ENCODE measurements at regions not wholly inside any gene's neighbourhood (a gene's known extent, or its start where the extent isn't known, plus 50 kb on each side); places are given as distances from the start of the nearest gene placed in this dataset.
"Not testable (repeated sequence)": the region's sequence is repeated elsewhere in the genome, so short reads cannot be mapped to it uniquely, and the experiment has no call there.

- no peaks in the 10 kb centered on the region for H3K36me3 Mint-ChIP-seq
- Histone ChIP-seq H3K4me1 (ENCODE audit: control insufficient read depth, insufficient read depth, low read length) (no peaks in the 10 kb centered on the region), H3K27me3 (ENCODE audit: control insufficient read depth, insufficient read depth, low read length) (no peaks in the 10 kb centered on the region), H3K4me3 (ENCODE audit: low read length) (no peak overlapping the region), H3K27ac (ENCODE audit: low read length) (no peak overlapping the region), H3K36me3 (ENCODE audit: control insufficient read depth, insufficient read depth, low read length) (no peaks in the 10 kb centered on the region), H3K9me3 (ENCODE audit: control insufficient read depth, insufficient read depth, low read length) (no peaks in the 10 kb centered on the region)
- intact Hi-C loops (cut with micrococcal nuclease) = no loop called here
- H3K27ac Mint-ChIP-seq = no peak overlapping the region
- no peak for ATAC-seq
- H3K4me3 Mint-ChIP-seq = no peak overlapping the region
- H3K27me3 Mint-ChIP-seq (ENCODE audit: low read depth in 2 of 2) = no peaks in the 10 kb centered on the region
- TF ChIP-seq CTCF (IDR thresholded peaks at IDR 0.05) = no peak
- no peaks in the 10 kb centered on the region for H3K4me1 Mint-ChIP-seq
- no peak for DNase-seq
- 76% methylated on average over 6 of the region's 7 CpGs for WGBS (ENCODE audit: insufficient coverage)
- H3K9me3 Mint-ChIP-seq = no peaks in the 10 kb centered on the region
These were observed 53.0 kb downstream of the ACTBL2 start for GRCh38 chr5:57429513-57430120.

GRCh38 chr5:57429021-57429420 is 53.6 kb downstream of the ACTBL2 start:
- H3K9me3 ChIP-seq (ENCODE audit: control insufficient read depth, insufficient read depth, low read length); H3K4me3 ChIP-seq (ENCODE audit: low read length); H3K36me3 ChIP-seq (ENCODE audit: control insufficient read depth, insufficient read depth, low read length); H3K27me3 ChIP-seq (ENCODE audit: control insufficient read depth, insufficient read depth, low read length); DNase-seq; H3K27ac Mint-ChIP-seq; intact Hi-C loops (cut with micrococcal nuclease); H3K27ac ChIP-seq (ENCODE audit: low read length); ATAC-seq; H3K4me3 Mint-ChIP-seq; H3K4me1 ChIP-seq (ENCODE audit: control insufficient read depth, insufficient read depth, low read length); H3K9me3 Mint-ChIP-seq; H3K36me3 Mint-ChIP-seq; H3K4me1 Mint-ChIP-seq; H3K27me3 Mint-ChIP-seq (ENCODE audit: low read depth in 2 of 2): not testable (repeated sequence)
- 92% methylated on average over 2 of the region's 2 CpGs for WGBS (ENCODE audit: insufficient coverage)

- no peak for TF ChIP-seq CTCF (IDR thresholded peaks at IDR 0.05)
- DNase-seq (no peak), ATAC-seq (no peak)
- no peaks in the 10 kb centered on the region for H3K36me3 Mint-ChIP-seq
- H3K9me3 ChIP-seq (ENCODE audit: control insufficient read depth, insufficient read depth, low read length) = no peaks in the 10 kb centered on the region
- H3K36me3 ChIP-seq (ENCODE audit: control insufficient read depth, insufficient read depth, low read length) = no peaks in the 10 kb centered on the region
- H3K27me3 ChIP-seq (ENCODE audit: control insufficient read depth, insufficient read depth, low read length) = no peaks in the 10 kb centered on the region
- no peak overlapping the region for H3K27ac Mint-ChIP-seq
- no peaks in the 10 kb centered on the region for H3K4me1 Mint-ChIP-seq
- H3K27me3 Mint-ChIP-seq (ENCODE audit: low read depth in 2 of 2) = no peaks in the 10 kb centered on the region
- H3K4me1 ChIP-seq (ENCODE audit: control insufficient read depth, insufficient read depth, low read length) = no peaks in the 10 kb centered on the region
- no peak overlapping the region for H3K4me3 ChIP-seq (ENCODE audit: low read length)
- intact Hi-C loops (cut with micrococcal nuclease) = no loop called here
- 94% methylated on average over 17 of the region's 17 CpGs for WGBS (ENCODE audit: insufficient coverage)
- H3K27ac ChIP-seq (ENCODE audit: low read length) = no peak overlapping the region
- H3K4me3 Mint-ChIP-seq = no peak overlapping the region
- no peaks in the 10 kb centered on the region for H3K9me3 Mint-ChIP-seq
These were observed 59.6 kb downstream of the ACTBL2 start for GRCh38 chr5:57422993-57423392.

- Mint-ChIP-seq H3K4me1 (no peaks in the 10 kb centered on the region), H3K9me3 (no peaks in the 10 kb centered on the region), H3K4me3 (no peak overlapping the region), H3K36me3 (no peaks in the 10 kb centered on the region), H3K27me3 (ENCODE audit: low read depth in 2 of 2) (no peaks in the 10 kb centered on the region), H3K27ac (no peak overlapping the region)
- ATAC-seq (no peak), DNase-seq (no peak)
- intact Hi-C loops (cut with micrococcal nuclease) = no loop called here
- Histone ChIP-seq H3K4me1 (ENCODE audit: control insufficient read depth, insufficient read depth, low read length) (no peaks in the 10 kb centered on the region), H3K27me3 (ENCODE audit: control insufficient read depth, insufficient read depth, low read length) (no peaks in the 10 kb centered on the region), H3K4me3 (ENCODE audit: low read length) (no peak overlapping the region), H3K36me3 (ENCODE audit: control insufficient read depth, insufficient read depth, low read length) (no peaks in the 10 kb centered on the region), H3K9me3 (ENCODE audit: control insufficient read depth, insufficient read depth, low read length) (no peaks in the 10 kb centered on the region), H3K27ac (ENCODE audit: low read length) (no peak overlapping the region)
- WGBS (ENCODE audit: insufficient coverage) = 93% methylated on average over 21 of the region's 21 CpGs
- no peak for TF ChIP-seq CTCF (IDR thresholded peaks at IDR 0.05)
These were observed 60.3 kb downstream of the ACTBL2 start for GRCh38 chr5:57422341-57422740.
